ENCODE measurements at regions not wholly inside any gene's neighbourhood (a gene's known extent, or its start where the extent isn't known, plus 50 kb on each side); places are given as distances from the start of the nearest gene placed in this dataset.
A peak's percentile ranks its signal among the peaks of the same experiment; 100 is the strongest.

- H3K9me3 ChIP-seq (ENCODE audit: control insufficient read depth in 2 of 3, low read length in 3 of 3) = no peaks in the 10 kb centered on the region
- no peak overlapping the region for H3K27ac ChIP-seq (ENCODE audit: low read depth, low read length)
- no peaks in the 10 kb centered on the region for H3K9me3 Mint-ChIP-seq
- DNase-seq (no peak), ATAC-seq (no peak)
- ChIA-PET POLR2A (no interaction called here), CTCF (no interaction called here)
- intact Hi-C loops (cut with micrococcal nuclease) = no loop called here
- H3K27ac Mint-ChIP-seq = no peak overlapping the region
- no peaks in the 10 kb centered on the region for H3K4me1 ChIP-seq (ENCODE audit: control insufficient read depth in 2 of 2, insufficient read depth in 2 of 2, low read length in 2 of 2)
- no peak overlapping the region for H3K4me3 Mint-ChIP-seq
- H3K27me3 Mint-ChIP-seq = peaks cover 0 to 6% (median 0%) of the 10 kb centered on the region in 5 donors
- no peak overlapping the region for H3K4me3 ChIP-seq (ENCODE audit: low read length)
- no peaks in the 10 kb centered on the region for H3K4me1 Mint-ChIP-seq
- H3K36me3 Mint-ChIP-seq = no peaks in the 10 kb centered on the region
- no peaks in the 10 kb centered on the region for H3K36me3 ChIP-seq (ENCODE audit: control insufficient read depth in 2 of 3, insufficient read depth in 3 of 3, low read length in 3 of 3)
- H3K27me3 ChIP-seq (ENCODE audit: control insufficient read depth in 2 of 2, insufficient read depth in 2 of 2, low read length in 2 of 2) = no peaks in the 10 kb centered on the region
Measured at GRCh38 chr3:34387826-34388564, 589.6 kb downstream of the PDCD6IP start.

- Mint-ChIP-seq H3K4me1 (no peaks in the 10 kb centered on the region), H3K4me3 (no peak overlapping the region), H3K27me3 (peaks cover 0 to 6% (median 0%) of the 10 kb centered on the region in 5 donors), H3K9me3 (peaks cover 0 to 4% (median 0%) of the 10 kb centered on the region in 11 donors), H3K27ac (no peak overlapping the region), H3K36me3 (no peaks in the 10 kb centered on the region)
- POLR2A ChIA-PET = no interaction called here
- CTCF ChIA-PET = no interaction called here
- no peaks in the 10 kb centered on the region for H3K9me3 ChIP-seq (ENCODE audit: control insufficient read depth in 2 of 3, low read length in 3 of 3)
- no peak overlapping the region for H3K4me3 ChIP-seq (ENCODE audit: low read length)
- H3K27me3 ChIP-seq (ENCODE audit: control insufficient read depth in 2 of 2, insufficient read depth in 2 of 2, low read length in 2 of 2) = no peaks in the 10 kb centered on the region
- intact Hi-C loops (cut with micrococcal nuclease) = no loop called here
- DNase-seq = no peak
- no peak for ATAC-seq
- no peaks in the 10 kb centered on the region for H3K36me3 ChIP-seq (ENCODE audit: control insufficient read depth in 2 of 3, insufficient read depth in 3 of 3, low read length in 3 of 3)
- no peak overlapping the region for H3K27ac ChIP-seq (ENCODE audit: low read depth, low read length)
- no peaks in the 10 kb centered on the region for H3K4me1 ChIP-seq (ENCODE audit: control insufficient read depth in 2 of 2, insufficient read depth in 2 of 2, low read length in 2 of 2)
Measured at GRCh38 chr3:34388830-34389229, 590.4 kb downstream of the PDCD6IP start.

- Histone ChIP-seq H3K36me3 (ENCODE audit: control insufficient read depth in 2 of 3, insufficient read depth in 3 of 3, low read length in 3 of 3) (no peaks in the 10 kb centered on the region), H3K4me3 (ENCODE audit: low read length) (no peak overlapping the region), H3K27ac (ENCODE audit: low read depth, low read length) (no peak overlapping the region), H3K9me3 (ENCODE audit: control insufficient read depth in 2 of 3, low read length in 3 of 3) (no peaks in the 10 kb centered on the region), H3K4me1 (ENCODE audit: control insufficient read depth in 2 of 2, insufficient read depth in 2 of 2, low read length in 2 of 2) (no peaks in the 10 kb centered on the region), H3K27me3 (ENCODE audit: control insufficient read depth in 2 of 2, insufficient read depth in 2 of 2, low read length in 2 of 2) (no peaks in the 10 kb centered on the region)
- DNase-seq (no peak), ATAC-seq (no peak)
- no peak overlapping the region for H3K4me3 Mint-ChIP-seq
- peak overlapping the region in 1 of 9 donors; percentile 22 for H3K27ac Mint-ChIP-seq
- H3K36me3 Mint-ChIP-seq = no peaks in the 10 kb centered on the region
- peaks cover 0 to 11% (median 6%) of the 10 kb centered on the region in 11 donors for H3K9me3 Mint-ChIP-seq
- POLR2A ChIA-PET = no interaction called here
- CTCF ChIA-PET = no interaction called here
- intact Hi-C loops (cut with micrococcal nuclease) = no loop called here
- H3K27me3 Mint-ChIP-seq = peaks cover 0 to 11% (median 0%) of the 10 kb centered on the region in 5 donors
- no peaks in the 10 kb centered on the region for H3K4me1 Mint-ChIP-seq
Measured at GRCh38 chr3:34394978-34395748, 596.7 kb downstream of the PDCD6IP start.

- H3K9me3 ChIP-seq (ENCODE audit: control insufficient read depth in 2 of 3, low read length in 3 of 3) = no peaks in the 10 kb centered on the region
- Mint-ChIP-seq H3K9me3 (peaks cover 0 to 17% (median 8%) of the 10 kb centered on the region in 11 donors), H3K4me1 (no peaks in the 10 kb centered on the region), H3K4me3 (no peak overlapping the region), H3K27me3 (peaks cover 0 to 11% (median 2%) of the 10 kb centered on the region in 5 donors), H3K36me3 (no peaks in the 10 kb centered on the region), H3K27ac (no peak overlapping the region)
- DNase-seq (no peak), ATAC-seq (no peak)
- no peaks in the 10 kb centered on the region for H3K36me3 ChIP-seq (ENCODE audit: control insufficient read depth in 2 of 3, insufficient read depth in 3 of 3, low read length in 3 of 3)
- H3K4me1 ChIP-seq (ENCODE audit: control insufficient read depth in 2 of 2, insufficient read depth in 2 of 2, low read length in 2 of 2) = no peaks in the 10 kb centered on the region
- H3K27ac ChIP-seq (ENCODE audit: low read depth, low read length) = no peak overlapping the region
- H3K27me3 ChIP-seq (ENCODE audit: control insufficient read depth in 2 of 2, insufficient read depth in 2 of 2, low read length in 2 of 2) = no peaks in the 10 kb centered on the region
- no peak overlapping the region for H3K4me3 ChIP-seq (ENCODE audit: low read length)
- intact Hi-C loops (cut with micrococcal nuclease) = no loop called here
- POLR2A ChIA-PET = no interaction called here
- CTCF ChIA-PET = no interaction called here
Measured at GRCh38 chr3:34396288-34396687, 597.9 kb downstream of the PDCD6IP start.

GRCh38 chr3:34396956-34397355 is 598.5 kb downstream of the PDCD6IP start:
- intact Hi-C loops (cut with micrococcal nuclease) = no loop called here
- Mint-ChIP-seq H3K36me3 (no peaks in the 10 kb centered on the region), H3K4me1 (no peaks in the 10 kb centered on the region), H3K27ac (no peak overlapping the region), H3K9me3 (peaks cover 0 to 17% (median 8%) of the 10 kb centered on the region in 11 donors), H3K4me3 (no peak overlapping the region), H3K27me3 (peaks cover 0 to 11% (median 4%) of the 10 kb centered on the region in 5 donors)
- Histone ChIP-seq H3K4me1 (ENCODE audit: control insufficient read depth in 2 of 2, insufficient read depth in 2 of 2, low read length in 2 of 2) (no peaks in the 10 kb centered on the region), H3K36me3 (ENCODE audit: control insufficient read depth in 2 of 3, insufficient read depth in 3 of 3, low read length in 3 of 3) (no peaks in the 10 kb centered on the region), H3K4me3 (ENCODE audit: low read length) (no peak overlapping the region), H3K9me3 (ENCODE audit: control insufficient read depth in 2 of 3, low read length in 3 of 3) (no peaks in the 10 kb centered on the region), H3K27me3 (ENCODE audit: control insufficient read depth in 2 of 2, insufficient read depth in 2 of 2, low read length in 2 of 2) (no peaks in the 10 kb centered on the region), H3K27ac (ENCODE audit: low read depth, low read length) (no peak overlapping the region)
- POLR2A ChIA-PET = no interaction called here
- CTCF ChIA-PET = no interaction called here
- no peak for DNase-seq
- no peak for ATAC-seq

- intact Hi-C loops (cut with micrococcal nuclease) = no loop called here
- Histone ChIP-seq H3K27me3 (ENCODE audit: control insufficient read depth in 2 of 2, insufficient read depth in 2 of 2, low read length in 2 of 2) (no peaks in the 10 kb centered on the region), H3K9me3 (ENCODE audit: control insufficient read depth in 2 of 3, low read length in 3 of 3) (no peaks in the 10 kb centered on the region), H3K4me1 (ENCODE audit: control insufficient read depth in 2 of 2, insufficient read depth in 2 of 2, low read length in 2 of 2) (no peaks in the 10 kb centered on the region), H3K36me3 (ENCODE audit: control insufficient read depth in 2 of 3, insufficient read depth in 3 of 3, low read length in 3 of 3) (no peaks in the 10 kb centered on the region), H3K4me3 (ENCODE audit: low read length) (no peak overlapping the region), H3K27ac (ENCODE audit: low read depth, low read length) (no peak overlapping the region)
- DNase-seq (no peak), ATAC-seq (no peak)
- Mint-ChIP-seq H3K27ac (no peak overlapping the region), H3K9me3 (peaks cover 0 to 37% (median 9%) of the 10 kb centered on the region in 11 donors), H3K27me3 (peaks cover 0 to 11% (median 4%) of the 10 kb centered on the region in 5 donors), H3K4me1 (no peaks in the 10 kb centered on the region), H3K36me3 (no peaks in the 10 kb centered on the region), H3K4me3 (no peak overlapping the region)
- ChIA-PET POLR2A (no interaction called here), CTCF (no interaction called here)
Measured at GRCh38 chr3:34399401-34399800, 601.0 kb downstream of the PDCD6IP start.

GRCh38 chr3:34405159-34405558 is 606.7 kb downstream of the PDCD6IP start:
- no peaks in the 10 kb centered on the region for H3K36me3 Mint-ChIP-seq
- H3K27ac ChIP-seq (ENCODE audit: low read depth, low read length) = no peak overlapping the region
- H3K4me1 Mint-ChIP-seq = peaks cover 0 to 1% (median 0%) of the 10 kb centered on the region in 7 donors
- no peaks in the 10 kb centered on the region for H3K4me1 ChIP-seq (ENCODE audit: control insufficient read depth in 2 of 2, insufficient read depth in 2 of 2, low read length in 2 of 2)
- H3K4me3 ChIP-seq (ENCODE audit: low read length) = no peak overlapping the region
- CTCF ChIA-PET = no interaction called here
- H3K9me3 Mint-ChIP-seq = peaks cover 0 to 33% (median 5%) of the 10 kb centered on the region in 11 donors
- no peak overlapping the region for H3K4me3 Mint-ChIP-seq
- H3K27me3 Mint-ChIP-seq = peaks cover 0 to 4% (median 0%) of the 10 kb centered on the region in 5 donors
- no peaks in the 10 kb centered on the region for H3K36me3 ChIP-seq (ENCODE audit: control insufficient read depth in 2 of 3, insufficient read depth in 3 of 3, low read length in 3 of 3)
- no peak for DNase-seq
- no peaks in the 10 kb centered on the region for H3K27me3 ChIP-seq (ENCODE audit: control insufficient read depth in 2 of 2, insufficient read depth in 2 of 2, low read length in 2 of 2)
- H3K9me3 ChIP-seq (ENCODE audit: control insufficient read depth in 2 of 3, low read length in 3 of 3) = no peaks in the 10 kb centered on the region
- POLR2A ChIA-PET = no interaction called here
- intact Hi-C loops (cut with micrococcal nuclease) = no loop called here
- H3K27ac Mint-ChIP-seq = no peak overlapping the region
- ATAC-seq = no peak

Data from naive thymus-derived CD4-positive, alpha-beta T cell (primary cell).